HG03280 (cell line): ENCODE measurements at regions not wholly inside any gene's neighbourhood (a gene's known extent, or its start where the extent isn't known, plus 50 kb on each side); places are given as distances from the start of the nearest gene placed in this dataset.
"Not testable (repeated sequence)": the region's sequence is repeated elsewhere in the genome, so short reads cannot be mapped to it uniquely, and the experiment has no call there.

Source experiments
- ATAC-seq: cut with Tn5 transposase; IDR thresholded peaks from one replicate; pipeline ENCODE4 v1.9.1; 2021; ENCODE audit warnings: mild to moderate bottlenecking, moderate library complexity; ENCODE audit not compliant: unreplicated experiment

DNA sequence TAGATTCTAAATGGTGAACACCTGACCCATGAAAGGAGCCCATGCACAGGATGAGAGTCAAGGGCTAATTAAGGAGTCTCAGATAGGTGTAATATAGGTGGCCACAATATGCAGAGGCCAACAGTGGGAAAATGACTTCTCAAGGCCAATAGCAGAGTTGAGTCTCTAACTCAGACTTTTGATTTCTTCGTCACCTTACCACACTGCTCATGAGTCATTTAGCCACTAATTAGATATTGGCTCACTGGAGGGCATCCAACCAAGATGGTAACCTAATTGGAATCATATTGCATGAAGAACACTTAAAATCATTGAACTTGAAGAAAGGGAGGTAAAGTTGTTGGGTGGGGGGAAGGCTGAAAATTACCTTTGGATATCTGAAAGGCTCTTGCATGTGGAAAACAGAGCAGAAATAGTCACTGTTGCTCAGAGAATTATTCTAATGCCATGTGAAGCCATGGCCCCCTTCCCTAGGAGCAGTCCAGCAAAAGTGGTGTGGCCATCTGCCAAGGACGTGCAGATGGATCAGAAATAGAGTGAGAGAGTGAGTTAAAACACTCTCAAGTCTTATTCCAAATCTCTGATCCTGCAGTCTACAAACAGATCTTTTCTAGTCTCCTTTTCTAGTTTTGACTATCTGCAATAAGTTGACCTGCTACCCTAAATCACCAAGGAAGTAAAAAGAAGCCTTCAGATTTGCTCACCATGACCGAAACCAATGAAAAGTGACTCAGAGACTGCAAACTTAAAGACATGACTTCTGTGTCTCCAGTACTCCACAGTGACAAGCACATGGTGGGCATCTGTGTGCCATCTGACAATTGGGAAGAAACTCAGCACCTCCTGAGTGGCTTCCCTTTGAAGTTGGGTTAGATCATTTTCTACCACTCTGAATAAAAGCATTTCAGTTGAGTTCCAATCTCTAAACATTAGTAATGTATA lies 93.9 kb upstream of the C1QTNF7 start:
- ATAC-seq, result no peak

DNA sequence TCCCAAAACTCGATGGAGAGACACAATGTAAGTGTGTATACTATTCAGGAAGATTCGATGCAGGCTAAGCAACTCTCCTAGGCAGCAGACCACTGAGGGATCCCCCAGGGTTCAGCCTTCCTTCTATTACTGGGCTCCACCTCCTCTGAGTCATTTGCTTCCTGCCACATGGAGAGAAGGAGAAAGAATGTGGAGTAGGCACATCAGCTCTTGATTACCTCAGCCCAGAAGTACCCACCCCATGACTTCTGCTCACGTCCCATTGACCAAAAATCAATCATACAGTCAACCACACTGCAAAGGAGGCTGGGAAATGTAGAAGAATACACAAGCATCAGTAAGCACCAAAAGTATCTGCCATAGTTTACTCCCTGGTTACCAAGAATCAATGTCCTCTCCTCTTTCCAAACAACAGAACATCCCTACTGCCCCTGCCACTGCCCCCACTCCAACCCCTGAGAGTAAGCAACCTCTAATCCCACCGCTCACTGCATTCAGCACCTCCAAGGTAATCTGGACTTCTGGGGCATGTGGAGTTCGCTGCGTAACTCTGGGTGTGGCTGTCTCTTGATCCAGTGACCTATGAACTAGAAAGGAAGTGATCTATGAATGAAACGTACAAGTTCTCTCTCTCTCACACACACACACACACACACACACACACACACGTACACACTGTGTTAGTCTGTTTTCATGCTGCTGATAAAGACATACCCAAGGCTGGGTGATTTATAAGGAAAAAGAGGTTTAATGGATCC lies 91.2 kb upstream of the C1QTNF7 start:
- no peak for ATAC-seq

DNA sequence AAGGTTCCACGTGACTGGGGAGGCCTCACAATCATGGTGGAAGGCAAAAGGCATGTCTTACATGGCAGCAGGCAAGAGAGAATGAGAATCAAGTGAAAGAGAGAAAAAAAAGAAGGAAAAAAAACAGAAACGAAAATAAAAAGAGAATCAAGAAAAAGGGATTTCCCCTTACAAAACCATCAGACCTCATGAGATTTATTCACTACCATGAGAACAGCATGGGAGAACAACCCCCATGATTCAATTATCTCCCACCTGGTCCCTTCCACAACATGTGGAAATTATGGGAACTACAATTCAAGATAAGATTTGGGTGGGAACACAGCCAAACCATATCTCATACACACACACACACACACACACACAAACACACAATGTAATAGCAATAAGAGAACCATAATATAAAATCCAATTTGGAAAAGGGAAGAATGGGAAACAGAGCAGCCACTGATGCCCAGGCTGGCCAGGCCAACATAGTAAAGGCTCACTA lies 90.6 kb upstream of the C1QTNF7 start:
- ATAC-seq, result not testable (repeated sequence)

DNA sequence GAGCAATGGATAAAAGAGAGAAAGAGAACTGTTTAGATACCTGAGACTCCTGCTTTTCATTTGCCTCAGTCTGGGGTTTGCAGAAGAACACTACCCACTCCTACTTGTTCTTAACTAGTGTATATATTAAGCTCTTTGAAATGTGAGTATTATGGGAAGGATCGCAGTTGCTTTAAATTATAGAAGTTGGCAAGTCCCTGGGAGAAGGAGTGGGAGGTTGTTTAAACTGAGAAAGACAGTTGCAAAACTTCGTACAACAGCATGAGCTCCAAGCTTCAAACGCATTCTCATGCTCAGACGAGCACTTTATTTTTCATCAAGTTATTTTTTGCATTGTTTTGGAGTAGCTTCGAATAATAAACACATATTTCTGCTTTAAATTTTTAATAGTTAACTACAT lies 88.1 kb upstream of the C1QTNF7 start:
- no peak for ATAC-seq

DNA sequence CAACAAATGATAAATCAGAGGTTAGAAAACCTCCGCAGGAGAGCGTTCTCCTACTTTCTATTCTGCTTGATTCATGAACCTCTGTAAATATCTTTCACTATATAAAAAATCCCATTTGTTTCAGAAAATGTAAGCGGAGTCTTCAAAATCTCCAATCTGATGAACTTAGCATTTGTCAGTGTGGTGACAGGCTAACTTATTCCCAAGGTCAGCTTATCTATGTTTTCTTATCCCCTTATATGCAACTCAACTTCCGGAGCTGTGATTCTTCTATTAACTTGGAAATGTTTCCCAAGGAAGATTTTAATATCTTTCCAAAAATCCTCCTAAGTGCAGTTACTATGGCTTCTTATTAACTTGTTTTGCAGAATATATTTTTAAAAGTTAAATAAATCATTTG lies 87.5 kb upstream of the C1QTNF7 start:
- ATAC-seq, result no peak

DNA sequence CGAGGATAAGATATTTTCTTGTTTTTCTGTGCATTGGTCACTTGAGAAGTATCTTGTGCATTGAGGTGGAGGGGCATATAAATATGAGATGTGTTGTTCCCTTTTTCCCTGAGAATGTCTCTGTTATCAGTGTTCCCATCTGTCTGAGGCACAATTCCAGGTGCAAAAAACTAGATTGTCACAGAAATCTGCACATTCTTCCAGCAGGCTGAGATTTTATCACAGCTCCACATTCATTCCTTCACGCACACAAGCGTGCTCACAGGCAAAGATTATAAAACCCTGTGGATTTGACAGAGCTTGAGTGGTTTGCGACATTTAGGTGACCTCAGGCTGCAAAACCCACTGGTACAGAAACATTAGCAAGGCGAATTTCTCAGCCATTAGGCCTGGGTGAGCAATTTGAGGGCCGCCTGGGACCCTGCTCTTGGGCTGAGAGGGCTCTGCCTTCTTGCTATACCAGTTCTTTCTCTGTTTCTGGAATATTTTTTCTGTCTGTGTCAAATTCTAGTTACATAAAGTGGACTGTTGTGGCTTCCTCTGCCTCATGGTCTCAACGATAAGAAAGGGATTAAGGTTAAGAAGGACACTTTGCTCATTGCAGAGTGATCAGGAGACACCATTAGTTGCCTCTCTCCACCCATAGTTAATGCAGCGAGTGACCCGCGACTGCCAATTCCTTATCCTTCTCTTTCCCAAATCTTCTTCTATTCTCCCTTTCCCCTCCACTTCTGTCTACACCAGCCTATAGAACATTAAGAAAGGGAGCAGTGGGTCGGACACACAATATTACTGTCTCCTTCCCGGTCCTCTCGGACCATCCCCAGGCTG lies 86.7 kb upstream of the C1QTNF7 start:
- ATAC-seq, result no peak

DNA sequence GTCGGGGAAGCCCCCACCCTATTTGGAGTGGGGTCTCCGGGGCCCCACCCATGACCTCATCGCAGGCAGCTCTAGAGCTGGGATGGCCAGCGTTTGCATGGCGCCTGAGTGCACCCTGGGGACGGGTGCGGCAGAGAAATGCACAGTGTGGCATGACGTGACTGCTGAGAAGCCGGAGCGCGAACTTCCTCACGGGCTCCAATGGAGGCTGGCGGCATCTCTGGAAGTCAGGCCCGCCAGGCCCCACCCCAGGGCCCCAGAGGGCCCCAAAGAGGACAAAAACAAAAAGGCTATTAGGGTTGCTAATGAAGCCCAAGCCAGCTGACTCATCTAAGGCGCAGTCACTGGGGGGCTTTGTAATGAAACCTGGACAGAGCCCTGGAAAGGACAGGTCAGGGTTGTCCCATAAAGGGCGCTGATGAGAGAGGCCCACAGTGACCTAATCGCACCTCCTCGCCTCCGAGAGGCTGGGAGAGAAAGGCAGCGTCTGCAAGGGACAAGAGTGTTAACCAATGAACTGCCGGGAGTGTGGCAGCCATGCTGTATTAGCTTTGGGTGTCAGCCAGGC lies 86.0 kb upstream of the C1QTNF7 start:
- no peak for ATAC-seq

DNA sequence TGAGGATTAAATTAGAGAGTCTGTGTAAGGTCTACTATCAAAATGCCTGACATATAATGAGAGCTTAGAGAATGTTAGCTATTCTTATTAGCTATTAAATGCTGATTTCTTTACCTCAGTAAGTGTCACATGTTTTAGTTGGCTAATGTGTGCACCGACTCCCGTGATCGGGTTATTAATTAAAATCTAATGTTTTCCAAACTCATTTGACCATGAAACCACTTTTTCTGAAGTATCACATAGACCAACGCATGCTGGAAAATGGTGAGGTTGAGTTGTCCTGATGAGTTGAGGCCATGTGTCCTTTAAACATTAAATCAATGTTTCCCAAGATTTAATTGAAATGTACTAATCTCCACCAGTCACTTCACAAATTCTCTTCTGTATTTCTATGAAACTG lies 84.8 kb upstream of the C1QTNF7 start:
- no peak for ATAC-seq

DNA sequence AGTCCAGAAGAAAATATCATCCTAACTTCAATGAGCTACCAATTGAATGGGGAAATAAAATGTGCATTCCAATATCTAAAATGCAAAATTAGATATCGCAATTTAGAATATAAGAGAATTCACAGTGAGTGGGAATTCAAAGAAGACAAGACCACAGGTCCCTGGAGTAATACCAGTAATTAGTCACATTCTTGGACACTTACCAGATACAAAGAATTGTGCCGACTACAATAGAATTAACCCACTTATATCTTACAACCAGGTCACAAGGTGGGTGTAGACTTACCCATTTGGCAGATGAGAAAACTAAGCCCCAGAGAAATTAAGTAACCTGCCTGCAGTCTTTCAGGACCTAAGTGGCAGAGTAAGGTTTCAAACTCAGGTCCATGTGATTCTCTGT lies 84.3 kb upstream of the C1QTNF7 start:
- ATAC-seq, result no peak

DNA sequence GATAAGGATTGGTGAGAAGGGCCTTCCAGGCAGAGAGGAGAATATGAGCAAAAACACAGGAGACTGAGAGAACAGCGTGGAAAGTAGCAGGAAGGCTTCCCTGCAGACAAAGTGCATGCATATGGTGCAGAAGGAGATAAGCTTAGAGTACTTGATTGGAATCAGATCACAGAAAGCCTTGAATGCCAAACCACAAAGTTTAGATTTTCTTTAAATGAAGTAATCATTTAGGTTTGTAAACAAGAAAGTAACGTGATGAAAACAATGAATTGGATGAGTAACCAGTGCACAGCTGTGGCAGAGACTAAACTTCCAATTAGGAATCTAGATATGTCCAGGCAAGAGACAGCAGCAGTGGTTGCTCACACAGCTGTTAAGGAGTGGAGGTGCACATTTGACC lies 83.8 kb upstream of the C1QTNF7 start:
- no peak for ATAC-seq

DNA sequence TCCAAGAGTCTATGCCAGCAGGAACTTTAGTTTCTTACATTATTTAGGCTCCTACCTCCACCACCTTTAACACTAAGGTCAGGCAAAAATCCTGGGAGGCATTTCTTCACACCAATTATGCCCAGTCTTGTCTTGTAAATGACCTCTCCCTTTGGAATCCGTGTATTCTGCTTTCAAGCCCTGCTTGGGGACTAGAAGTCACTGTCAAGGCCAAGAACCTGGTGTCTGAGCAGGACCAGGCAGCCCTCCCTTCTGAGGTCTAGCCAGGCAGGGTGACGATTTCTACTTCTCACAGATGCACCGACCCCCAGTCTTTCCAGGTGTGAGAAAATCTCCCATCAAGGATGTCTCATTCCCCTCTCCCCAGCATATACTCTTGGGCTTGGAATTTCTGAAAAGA lies 82.7 kb upstream of the C1QTNF7 start:
- no peak for ATAC-seq

DNA sequence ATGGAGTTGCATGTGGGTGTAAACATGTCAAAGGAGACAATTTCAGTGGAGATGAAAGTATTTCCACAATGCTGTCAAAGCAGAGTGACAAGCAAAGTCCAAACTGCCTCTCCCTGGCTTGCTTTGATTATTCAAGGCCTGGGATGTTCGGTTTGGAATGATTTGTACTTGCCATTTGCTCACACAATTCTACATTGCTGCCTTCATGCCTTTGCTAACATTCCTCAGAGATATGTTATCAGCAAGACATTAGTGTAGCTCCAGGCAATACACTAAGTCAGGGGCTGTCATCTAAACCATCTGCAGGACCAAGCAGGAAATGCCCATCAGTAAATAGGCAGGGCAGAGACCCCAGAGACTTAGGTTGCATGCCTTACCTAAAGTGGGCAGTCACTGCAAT lies 79.6 kb upstream of the C1QTNF7 start:
- no peak for ATAC-seq

DNA sequence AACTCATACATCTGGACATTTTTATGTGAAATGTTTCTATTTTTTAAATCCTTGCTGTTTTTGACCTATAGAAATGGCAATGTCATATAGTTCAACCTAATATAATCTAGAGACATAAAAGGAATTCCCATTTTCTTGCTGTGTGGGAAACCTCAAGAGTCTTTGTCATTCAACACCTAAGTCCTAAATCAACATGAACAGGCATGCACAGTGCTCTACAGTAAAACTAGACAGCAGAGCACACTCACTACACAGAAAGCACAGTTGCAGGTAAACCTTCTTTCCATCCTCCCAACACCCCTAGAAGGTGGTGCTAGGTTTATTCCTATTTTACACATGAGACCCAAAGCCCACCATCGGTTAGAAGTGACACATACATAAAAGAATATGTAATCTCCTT lies 79.1 kb upstream of the C1QTNF7 start:
- no peak for ATAC-seq

DNA sequence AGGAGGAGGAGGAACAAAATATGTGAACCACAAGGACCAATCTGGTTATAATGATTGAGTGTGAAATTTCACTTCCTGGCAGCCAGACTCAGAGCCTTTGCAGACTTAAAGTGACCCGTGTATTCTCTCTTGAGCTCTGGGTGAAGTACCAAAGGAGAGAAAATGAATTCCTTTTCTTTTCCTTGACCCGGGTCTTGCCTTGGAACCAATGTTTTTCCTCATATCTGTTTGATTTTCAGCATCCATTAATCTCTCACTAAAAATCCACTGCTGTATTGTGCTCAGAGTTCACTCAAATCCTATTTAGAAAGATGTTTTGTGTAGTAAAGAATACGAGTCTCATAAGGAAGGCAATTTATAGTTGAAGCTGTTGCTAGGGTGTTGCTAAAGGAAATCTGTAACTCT lies 78.3 kb upstream of the C1QTNF7 start:
- ATAC-seq, result no peak

DNA sequence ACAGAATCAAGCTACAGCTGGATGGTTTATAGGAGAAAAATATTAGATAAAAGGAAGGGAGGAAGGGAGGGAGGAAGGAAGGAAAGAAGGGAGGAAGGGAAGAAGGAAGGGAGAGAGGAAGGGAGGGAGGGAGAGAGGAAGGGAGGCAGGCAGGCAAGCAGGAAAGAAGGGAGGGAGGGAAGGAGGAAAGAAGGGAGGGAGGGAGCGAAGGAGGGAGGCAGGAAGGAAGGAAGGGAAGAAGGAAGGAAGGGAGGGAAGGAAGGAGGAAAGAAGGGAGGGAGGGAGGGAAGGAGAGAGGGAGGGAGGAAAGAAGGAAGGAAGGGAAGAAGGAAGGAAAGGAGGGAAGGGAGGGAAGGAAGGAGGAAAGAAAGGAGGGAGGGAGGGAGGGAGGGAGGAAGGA lies 77.9 kb upstream of the C1QTNF7 start:
- ATAC-seq, result no peak

DNA sequence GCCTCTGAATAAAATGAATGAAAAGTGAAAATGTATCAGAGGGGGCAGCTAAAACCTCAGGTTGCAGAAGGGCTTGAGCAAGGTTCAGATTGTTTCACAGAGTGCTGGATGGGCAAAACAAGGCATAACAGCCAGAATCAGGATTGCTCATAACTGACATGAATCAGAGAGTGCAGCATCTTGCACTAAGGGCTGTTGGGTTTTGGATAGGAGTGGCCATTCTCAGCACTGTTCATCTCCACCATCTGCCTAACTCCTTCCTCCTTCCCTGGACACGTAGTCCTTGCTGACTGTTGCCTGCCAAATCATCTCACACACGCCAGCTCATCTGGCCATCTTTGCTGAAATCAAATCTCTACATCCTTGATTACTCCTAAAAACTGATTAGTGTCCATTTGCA lies 75.3 kb upstream of the C1QTNF7 start:
- no peak for ATAC-seq

DNA sequence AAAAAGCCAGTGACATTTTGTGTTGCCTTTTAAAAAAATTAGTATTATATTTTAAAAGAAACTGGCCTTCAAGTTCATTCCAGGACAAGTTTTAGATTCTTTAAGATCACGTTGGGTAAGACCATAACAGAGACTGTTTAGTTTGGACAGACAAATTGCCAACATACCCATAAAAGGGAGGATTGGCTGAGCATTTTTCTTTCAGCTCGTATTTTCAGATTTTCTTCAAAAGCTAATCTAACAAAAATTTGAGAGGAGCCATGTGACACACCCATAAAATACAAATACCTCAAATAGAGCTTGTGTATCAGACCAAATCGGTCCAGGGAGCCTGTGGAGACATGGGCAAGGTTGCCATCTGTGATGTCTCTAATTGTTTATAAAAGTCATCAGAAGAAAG lies 74.6 kb upstream of the C1QTNF7 start:
- no peak for ATAC-seq

DNA sequence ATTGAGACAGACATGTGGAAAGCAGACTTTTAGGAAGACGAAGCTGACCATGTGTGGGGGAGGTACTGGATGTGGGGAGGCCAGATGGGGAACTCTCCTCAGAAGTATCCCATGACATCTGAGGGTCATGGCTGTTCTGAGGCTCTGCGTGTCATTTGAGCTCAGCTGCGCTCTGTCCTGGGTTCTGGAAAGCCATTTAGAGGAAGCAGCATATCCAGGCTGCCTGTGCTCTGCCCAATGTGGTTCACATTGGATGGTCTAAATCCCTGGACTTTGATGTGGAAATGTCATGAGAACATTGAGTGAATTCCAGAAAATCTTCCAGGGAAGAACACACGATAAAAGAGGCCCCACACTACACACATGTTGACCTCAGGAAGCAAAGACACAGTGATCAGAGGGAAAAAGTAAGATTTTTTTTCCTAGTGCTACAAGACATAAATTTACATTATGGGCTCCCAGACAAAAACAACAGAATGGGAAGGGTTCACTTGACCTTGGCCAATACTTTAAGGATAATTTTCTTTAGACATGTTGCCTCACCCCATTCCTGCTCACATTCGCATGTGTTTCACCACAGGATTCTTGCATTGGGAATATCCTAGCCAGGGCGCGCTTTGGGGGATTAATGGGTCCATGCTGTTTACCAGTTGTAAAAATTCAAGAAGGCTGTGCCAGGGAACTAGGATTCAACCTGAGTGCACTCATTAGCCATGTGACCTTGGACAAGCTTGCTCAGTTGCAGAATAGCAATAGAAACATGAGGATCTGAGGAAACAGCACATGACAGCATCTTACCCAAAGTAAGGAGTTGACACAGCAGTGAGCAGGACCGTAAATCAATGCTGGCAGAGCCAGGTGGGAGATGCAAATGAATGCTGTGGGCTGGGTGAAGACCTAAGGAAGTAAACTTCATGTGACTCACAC lies 73.2 kb upstream of the C1QTNF7 start:
- ATAC-seq, result no peak

DNA sequence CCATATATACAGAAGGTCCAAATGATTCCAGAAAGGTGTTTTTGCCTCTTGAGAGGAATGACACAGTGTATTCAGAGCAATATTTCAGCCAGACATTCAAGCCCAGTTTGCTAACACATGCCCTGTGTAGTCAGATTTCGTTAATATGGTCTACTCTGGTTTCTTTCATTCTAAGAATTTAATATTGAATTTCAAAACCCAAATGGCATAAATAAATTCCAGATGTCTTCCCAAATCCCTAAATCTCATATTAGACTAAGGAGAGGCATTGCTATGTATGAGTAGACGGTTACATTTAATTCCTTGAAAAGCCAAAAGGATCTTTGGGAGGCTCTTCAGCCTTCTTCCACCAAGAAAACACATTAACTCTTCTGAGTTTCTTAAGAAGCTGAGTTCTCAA lies 66.3 kb upstream of the C1QTNF7 start:
- ATAC-seq, result no peak

DNA sequence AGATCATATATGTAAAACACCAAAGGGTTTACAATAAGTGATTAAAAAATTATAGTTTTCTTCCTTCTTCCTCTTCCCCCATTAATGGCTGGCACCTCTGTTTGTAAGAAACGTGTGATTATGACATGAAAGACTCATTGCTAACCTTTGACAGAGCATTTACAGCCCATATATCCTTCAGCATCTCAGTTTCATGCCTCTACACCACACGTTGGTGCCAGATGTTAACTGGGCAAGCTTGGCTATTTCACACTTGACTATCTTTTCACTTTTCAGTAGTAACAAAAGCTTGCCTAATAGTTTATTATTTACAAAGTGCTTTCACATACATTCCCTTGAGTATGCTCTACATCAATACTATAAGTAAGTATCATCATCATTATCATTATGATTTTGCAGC lies 65.3 kb upstream of the C1QTNF7 start:
- ATAC-seq, result no peak
